GM21447 (cell line): ENCODE measurements at regions not wholly inside any gene's neighbourhood (a gene's known extent, or its start where the extent isn't known, plus 50 kb on each side); places are given as distances from the start of the nearest gene placed in this dataset.

ENCODE experiments used
- ATAC-seq: cut with Tn5 transposase; IDR thresholded peaks from one replicate; pipeline ENCODE4 v1.9.1; 2021; ENCODE audit not compliant: unreplicated experiment

DNA sequence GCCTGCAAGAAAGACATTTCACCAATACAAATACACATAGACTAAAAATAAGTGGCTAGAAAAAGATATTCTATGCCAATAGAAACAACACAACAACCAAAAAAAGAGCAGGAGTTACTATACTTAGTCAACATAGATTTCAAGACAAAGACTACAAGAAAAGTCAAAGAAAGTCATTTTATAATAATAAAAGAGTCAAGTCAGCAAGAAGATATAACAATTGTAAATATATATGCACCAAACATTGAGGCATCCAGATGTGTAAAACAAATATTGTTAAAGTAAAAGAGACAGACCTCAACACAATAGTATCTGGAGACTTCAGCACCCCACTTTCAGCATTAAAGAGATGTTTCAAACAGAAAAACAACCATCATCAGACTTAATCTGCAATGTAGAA is 104.6 kb downstream of the AMY1C start:
- ATAC-seq: no peak

DNA sequence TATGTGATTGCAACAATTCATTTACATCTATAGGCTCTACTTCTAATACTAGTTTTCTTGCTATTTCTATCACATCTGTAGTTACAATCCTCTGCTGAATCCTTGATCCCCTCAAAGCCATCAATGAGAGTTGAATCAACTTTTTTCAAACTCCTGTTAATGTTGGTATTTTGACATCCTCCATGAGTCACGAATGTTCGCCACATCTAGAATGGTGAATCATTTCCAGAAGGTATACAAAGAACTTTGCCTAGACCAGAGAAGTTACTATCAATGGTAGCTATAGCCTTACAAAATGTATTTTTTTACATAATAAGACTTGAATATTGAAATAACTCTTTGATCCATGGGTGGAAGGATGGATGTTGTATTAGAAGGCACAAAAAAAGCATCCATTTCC is 110.0 kb downstream of the AMY1C start:
- ATAC-seq: no peak

DNA sequence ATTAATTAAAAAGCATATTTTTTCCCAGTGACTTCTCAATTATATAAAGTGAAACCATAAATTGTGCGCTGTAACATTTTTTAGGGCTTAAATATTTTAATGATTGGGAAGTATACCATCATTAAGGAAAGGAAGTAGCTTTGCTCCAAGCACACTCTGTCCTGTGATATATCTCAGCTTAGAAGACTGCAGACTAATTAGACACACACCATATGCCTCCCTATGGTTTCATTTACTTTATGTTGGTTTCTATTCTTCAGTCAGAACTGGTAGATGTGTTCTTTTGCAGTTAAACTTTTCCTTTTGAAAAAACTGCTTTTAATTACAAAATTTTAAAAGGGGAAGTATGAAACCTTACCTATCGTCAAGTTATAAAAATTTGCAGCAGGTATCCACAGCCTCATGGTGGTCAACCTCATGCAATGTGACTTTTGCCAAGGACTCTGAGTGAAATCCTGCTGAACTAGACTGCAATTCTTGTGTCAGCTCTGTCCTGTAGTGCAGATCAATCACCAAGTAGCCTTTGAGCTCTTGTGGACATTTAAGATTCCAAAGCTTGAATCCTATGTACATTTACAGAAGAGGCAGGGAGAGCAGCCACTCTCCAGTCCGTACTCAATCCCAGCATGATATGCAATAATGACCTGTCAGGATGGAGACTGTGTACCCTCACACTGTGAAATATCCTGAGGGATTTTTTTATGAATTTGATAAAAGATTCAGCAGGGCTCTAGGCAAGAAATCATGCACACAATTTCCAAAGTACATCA is 149.1 kb downstream of the AMY1C start:
- ATAC-seq: no peak

DNA sequence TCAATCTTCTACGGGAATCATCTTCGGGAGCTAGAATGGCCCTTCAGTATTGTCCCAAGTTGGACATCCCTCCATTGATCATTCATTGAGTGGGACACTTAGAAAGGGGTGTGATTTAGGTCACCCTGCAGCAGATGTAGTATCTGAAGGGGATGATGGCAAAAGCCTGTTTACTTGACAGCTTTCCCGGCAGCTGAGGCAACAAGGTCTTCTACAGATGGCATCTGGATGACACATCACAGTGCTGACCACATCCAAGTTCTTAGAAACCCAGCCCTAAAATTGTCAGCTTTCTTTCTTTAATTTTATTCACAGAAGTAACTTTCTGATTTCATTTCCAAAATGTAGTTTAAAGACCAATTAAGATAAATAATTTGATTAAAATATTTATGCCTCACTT is 150.3 kb downstream of the AMY1C start:
- no peak for ATAC-seq

DNA sequence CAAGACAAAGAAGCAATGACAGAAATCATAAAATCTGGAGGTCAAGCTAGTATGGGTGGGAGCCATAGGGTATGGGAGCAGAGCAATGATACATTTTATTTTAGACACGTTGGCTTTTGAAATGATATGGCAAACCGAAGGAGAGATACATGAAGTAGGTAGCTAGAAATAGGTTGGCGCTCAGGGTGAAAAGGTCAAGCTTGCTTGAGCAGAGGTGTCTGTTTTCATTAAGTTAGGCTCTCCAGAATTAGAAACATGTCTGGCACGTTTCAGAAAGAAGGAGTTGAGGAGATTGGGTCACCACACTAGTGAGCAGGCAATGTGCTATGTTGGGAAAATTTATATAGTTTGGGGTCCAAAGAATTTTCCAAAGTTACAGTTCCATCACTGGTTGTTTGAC is 151.4 kb downstream of the AMY1C start:
- no peak for ATAC-seq

DNA sequence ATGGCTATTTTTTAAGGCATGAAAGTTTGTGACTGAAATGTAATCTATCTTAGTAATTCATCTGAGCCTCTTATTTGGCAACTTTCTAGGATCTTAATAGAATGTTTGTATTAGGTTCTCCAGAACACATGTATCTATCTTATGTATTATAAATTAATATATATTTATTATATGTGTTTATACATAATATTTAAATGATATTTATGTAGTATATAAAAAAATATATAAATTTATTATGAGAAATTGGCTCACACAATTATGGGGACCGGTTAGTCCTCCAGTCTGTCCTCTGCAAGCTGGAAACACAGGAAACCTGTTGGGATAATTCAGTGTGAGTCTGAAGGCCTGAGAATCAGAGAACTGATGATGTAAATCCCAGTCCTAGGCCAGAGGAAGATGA is 155.7 kb downstream of the AMY1C start:
- no peak for ATAC-seq

DNA sequence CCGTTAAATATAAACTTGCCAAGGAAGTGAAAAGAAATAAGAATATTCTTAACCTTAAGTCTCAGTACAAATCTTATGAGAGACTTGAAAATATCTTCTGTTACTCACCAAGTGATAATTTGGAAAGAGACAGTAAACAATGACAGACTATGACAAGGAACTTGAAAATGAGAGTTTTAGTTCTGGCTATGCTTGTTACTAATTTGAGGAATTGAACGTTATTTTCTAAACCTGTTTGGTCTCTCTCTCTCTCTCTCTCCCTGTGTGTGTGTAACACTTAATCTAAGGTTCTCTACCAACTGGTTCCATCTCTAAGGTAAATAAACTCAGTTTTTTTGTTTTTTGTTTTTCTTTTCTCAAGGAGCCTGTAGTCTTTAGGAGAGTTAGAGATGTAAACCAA is 161.8 kb downstream of the AMY1C start:
- no peak for ATAC-seq

DNA sequence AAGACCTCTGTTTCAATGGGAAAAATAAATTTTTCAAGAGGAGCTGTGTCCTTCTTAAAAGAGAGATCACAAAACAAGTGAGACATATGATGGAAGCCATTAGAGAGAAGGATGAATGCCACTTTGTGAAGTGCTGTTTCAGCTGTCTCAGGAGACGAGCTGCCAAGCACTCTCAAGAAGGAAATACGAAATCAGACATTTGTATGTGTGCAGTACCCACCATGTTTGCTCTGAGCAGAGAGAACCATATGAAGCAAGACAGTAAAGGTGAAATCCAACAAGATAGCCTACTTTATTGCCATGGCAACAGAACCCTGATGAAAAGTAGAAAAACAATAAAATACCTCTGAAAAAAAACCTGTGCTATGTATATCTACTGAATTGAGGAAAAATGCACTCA is 168.1 kb downstream of the AMY1C start:
- ATAC-seq: no peak

DNA sequence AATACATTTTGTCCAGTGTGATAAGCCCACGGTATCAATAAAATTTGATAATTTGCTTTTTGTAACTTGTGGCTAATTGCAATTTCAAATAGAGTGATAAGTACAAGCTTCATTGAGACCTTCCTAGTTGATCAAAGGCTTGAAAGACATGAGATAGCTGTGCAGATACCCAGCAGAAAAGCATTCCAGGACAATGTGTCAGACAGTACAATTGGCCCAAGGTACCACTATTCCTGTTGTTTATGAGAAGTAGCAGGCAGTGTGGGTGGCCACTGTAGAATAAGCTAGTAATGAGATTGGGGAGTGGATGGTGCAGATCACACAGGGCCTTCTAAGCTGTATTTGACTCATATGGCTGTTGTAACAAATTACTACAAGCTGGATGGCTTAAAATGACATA is 182.2 kb downstream of the AMY1C start:
- no peak for ATAC-seq

DNA sequence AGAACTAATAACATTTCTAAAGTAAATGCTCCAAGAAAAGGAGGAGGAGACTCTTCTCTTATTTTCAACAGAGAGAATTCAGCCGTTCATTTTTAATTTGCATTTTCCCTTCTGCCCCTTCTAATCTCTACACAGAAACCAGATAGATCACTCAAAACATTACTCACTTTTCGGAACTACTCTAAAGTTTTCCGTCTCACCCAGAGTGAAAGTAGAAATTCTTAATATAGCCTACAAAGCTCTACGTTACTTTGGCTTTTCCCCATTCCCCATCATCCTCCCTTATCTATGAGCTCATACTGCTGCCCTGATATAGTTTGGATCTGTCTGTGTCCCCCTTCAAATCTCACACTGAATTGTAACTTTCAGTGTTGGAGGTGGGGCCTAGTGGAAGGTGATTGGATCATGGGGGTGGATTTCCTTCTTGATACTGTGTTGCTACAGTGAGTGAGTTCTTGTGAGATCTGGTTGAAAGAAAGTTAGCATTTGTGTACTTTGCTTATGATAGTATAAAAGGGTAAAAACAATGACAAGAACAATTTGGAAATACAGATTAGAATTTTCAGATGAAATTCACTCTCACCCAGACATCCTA is 188.2 kb downstream of the AMY1C start:
- ATAC-seq: peak; percentile 83

DNA sequence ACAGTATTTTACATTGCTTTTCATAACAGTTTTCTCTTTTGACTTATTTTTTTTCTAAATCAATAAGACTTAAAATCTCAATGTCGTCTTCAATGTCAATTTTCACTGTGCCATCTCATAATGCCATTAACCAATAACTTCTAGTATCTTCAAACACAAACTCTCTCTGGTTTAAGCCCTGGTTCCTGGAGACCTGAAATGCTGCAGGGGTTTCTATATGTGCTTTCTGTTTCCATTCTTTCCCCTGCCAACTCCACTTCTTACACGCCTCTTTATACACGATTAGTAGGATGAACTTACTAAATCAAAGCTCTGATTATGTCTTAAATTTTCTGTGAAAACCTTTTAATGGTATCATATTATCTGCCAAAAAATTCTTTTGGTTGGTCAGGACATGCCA is 191.4 kb downstream of the AMY1C start:
- ATAC-seq: no peak

DNA sequence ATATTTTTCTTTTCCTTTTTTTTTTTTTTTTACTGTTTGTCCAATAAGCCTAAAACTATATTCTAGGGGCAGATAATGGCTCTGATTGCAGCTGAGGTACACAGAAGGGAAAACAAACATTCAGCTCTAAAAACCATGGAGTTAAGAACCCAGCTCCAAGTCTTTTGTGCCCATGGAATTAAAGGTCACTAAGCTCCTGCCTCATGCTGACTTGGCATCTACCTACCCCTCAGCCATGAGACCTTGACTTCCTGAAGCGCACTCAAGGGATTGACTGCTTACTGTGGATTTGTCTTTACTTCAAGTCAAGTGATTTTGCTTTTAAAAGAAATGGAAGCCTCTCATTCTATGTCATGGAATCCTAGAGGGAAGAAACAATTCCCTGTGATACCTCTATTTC is 192.3 kb downstream of the AMY1C start:
- no peak for ATAC-seq

DNA sequence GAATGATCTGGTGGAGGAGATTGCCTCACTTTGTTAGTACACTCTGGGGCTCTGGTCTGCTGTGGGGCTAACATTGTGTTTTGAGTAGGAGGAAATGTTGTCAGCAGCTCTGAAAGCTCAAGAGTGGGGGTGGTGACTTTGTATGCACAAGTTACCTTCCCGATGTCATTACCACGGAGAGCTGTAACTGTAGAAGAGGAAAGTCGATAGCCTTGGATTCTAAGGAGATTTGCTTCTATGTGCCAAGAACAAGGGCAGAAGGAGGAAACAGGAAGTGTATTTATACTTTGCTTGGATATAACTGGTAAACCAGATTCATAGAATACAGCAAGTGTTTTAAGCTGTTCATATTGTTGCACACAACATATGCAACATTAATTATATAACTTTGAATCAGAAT is 196.1 kb downstream of the AMY1C start:
- ATAC-seq: no peak

DNA sequence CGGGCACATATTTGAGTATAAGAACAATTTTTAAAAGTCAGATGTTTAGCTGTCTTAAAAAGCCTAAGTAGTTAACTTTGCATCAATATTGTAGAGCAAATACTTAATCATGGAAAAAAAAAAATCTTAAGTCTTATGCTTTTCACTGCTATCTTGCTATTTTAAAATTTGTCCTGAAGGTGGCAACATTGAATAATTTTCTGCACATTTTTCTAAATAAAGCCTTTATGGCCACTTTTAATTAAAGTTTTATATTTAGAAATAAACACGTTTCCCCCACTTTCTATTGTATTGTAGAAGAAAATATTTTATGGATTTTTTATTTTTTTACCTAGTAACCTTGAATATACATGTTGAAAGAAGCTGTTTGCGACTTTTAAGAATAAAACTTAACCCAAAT is 198.8 kb downstream of the AMY1C start:
- ATAC-seq: no peak

DNA sequence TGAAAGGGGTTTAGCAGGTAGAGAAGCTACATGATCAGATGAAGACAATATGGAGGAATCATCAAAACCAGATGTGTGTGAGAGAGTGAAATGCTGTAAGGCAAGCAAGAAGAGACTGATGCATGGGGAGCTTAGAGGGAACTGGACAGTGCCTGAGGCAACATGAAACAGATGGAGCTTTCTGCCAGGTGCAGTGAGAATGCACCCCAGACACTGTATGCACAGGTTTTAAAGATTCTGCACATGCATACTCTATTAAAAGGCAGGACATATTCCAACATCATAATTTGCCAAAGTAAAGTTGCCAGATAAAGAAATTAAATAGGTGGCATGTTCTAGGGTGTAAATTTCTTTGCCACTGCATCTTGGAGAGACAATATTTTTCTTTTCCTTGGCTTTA is 200.1 kb downstream of the AMY1C start:
- no peak for ATAC-seq

DNA sequence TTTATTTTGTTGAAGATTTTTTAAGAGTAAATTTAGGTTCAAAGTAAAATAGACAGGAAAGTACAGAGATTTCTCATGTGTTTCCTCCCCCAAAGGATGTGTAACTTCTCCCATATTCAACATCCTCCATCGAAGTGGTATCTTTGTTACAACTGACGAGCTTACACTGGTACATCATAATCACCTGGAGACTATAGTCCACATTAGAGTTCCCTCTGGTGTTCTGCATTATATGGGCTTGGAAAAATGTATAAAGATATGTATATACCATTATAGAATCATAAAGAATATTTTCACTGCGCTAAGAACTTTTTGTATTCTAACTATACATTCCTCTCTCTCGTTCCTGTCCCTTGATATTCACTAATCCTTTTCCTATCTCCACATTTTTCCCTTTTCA is 203.7 kb downstream of the AMY1C start:
- ATAC-seq: no peak

DNA sequence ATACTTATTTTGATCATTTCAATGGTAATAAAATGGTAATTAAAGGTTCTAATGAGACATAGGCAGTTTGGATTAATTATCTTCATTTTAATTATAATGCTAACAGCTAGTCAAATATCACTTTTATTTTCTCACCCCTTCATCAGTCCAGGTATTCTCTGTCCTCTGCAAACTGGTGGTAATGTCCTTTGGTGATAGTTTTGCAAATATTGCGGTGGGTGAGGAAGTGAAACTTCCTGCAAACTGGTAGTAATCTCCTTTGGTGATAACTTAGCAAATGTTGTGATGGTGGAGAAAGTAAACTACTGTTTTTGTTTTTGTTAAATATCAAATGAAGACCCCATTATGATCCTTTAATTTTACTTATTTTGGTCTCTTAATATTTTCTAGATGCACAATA is 209.0 kb downstream of the AMY1C start:
- peak; percentile 76 for ATAC-seq

DNA sequence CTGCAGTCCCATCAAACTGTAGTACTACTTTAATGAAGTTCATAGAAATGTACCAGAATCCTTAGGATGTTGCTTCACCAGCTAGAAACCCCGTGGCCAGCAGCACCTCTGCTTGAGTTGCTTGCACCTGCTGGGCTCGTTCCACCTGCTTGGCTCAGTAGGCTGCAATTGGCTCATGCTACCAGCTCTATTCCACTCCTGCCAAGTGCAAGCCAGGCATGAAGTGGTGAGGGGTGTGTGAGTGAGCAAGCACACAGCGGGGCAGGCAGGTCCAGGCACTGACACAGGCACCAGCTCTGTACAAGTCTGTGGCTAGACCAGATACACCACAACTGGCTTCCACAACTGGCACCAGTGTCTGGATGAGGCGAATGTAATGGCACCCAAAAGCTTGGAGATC is 209.9 kb downstream of the AMY1C start:
- ATAC-seq: no peak

DNA sequence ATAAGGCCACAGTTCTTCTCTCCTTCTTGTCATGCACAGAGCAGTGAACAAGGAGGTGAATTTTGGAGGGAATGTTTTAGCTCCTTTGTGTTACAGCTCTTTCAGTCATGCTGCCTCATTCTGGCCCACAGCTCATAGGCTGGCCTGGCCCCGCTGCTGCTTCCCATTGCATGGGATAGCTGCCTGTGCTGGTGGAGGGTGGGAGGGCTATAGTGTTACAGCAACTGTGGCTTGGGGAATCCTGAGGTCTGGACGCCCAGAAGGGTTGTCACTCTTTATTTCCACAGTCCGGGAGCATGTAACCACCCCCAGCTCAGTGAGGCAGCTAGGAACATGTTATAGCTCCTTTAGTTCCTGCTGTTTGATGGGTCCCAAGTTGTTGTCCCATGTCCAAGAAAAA is 210.3 kb downstream of the AMY1C start:
- ATAC-seq: no peak

DNA sequence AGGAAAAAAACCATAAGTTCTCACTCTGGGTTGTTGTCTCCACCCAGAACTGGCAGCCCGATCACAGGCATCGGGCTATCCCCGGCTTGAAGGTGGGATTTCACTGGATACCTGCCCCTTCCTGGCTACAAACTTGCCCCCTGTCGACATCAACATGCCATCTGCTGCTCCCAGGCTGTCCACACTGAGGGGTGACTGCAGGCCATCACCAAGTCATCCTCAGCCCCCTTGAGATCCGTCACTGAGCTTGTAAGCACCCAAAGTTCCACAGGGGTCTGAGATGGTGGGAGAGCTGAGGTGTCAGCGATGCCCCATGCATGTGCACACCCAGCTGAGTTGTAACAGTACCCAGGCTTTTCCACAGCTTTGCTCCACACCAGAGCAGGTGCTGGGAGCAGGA is 211.0 kb downstream of the AMY1C start:
- no peak for ATAC-seq

DNA sequence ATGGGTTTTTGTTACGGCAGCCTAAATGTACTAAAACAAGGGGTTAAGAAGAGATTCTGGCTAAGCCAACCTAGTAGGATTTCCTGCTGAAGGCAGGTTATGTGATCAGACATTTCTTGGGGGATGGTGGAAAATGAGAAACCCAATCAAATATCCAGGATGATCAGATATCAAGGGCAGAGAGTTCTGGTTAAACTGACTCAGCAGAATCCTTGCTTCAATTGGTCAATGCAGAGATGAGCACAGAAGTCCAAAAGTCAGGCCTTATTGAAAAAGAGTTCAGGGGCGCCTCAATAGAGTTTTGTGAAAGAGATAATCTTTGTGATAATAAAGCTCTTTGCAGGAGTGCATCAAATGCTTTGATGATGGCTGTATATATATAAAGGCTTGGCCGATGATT is 237.1 kb downstream of the AMY1C start:
- ATAC-seq: no peak

DNA sequence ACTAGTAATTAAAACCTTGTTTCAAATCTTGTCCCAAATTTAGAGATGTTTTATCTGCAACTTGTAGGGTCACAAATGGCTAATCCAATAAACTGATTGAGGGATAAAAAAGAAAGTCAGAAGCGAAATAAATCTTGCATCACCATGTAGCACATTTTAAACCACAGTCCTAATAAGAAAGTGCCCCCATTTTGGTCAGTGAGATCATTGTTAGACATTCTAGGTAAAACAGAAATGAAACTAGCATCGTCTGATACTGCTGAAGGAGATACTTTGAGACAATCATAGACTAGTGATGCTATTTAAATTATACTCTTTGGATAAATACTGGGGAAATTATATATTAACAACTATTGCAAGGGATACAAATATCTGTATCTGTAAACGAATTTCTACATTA is 247.9 kb downstream of the AMY1C start:
- ATAC-seq: no peak
